ENCODE measurements at regions not wholly inside any gene's neighbourhood (a gene's known extent, or its start where the extent isn't known, plus 50 kb on each side); places are given as distances from the start of the nearest gene placed in this dataset.

DNA sequence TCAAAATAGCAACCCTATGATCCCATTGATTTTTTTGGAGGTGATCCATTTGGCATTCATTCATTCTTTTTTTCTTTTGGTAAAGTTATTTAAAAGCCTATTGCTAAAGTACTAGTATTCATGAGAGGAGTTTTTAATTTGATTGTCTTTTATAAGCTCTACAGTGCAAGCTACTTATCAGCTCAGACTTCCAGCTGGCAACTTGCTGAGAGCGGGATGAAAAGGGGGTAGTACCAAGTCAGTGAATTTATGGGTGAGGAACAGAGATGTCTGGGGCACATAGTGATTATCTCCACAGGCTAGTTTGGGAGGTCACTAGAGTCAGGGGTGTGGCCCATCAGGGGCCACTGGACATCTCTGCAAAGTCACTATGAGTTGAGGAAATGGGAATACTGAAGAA, 202.4 kb downstream of the PIK3C3 start:
- Histone ChIP-seq H3K9ac (replicated peaks; ENCODE audit: extremely low read depth, insufficient read depth, low read length) (no peak overlapping the region), H3K27ac (ENCODE audit: insufficient read depth, low read depth, low read length) (no peak overlapping the region), H3K9me3 (replicated peaks; ENCODE audit: control insufficient read depth, insufficient read depth, low read length) (no peaks in the 10 kb centered on the region), H3K9me1 (replicated peaks; ENCODE audit: control insufficient read depth, extremely low read depth, insufficient read depth, low read length) (no peaks in the 10 kb centered on the region), H3K79me2 (ENCODE audit: control insufficient read depth, insufficient read depth, low read length) (no peaks in the 10 kb centered on the region), H3K4me2 (ENCODE audit: insufficient read depth, low read length) (no peak overlapping the region), H4K20me1 (replicated peaks; ENCODE audit: control insufficient read depth, extremely low read depth, insufficient read depth, low read length) (no peaks in the 10 kb centered on the region), H3K36me3 (ENCODE audit: control insufficient read depth in 2 of 2, extremely low read depth in 1 of 2, insufficient read depth in 2 of 2, low read length in 2 of 2) (no peaks in the 10 kb centered on the region), H3K4me3 (replicated peaks in 1 of 3; ENCODE audit: insufficient read depth in 1 of 3, low read depth in 1 of 3, low read length in 3 of 3) (no peak overlapping the region), H3K4me1 (ENCODE audit: control insufficient read depth, extremely low read depth, insufficient read depth, low read length) (no peaks in the 10 kb centered on the region), H3K27me3 (ENCODE audit: control insufficient read depth in 2 of 2, insufficient read depth in 2 of 2, low read length in 2 of 2) (no peaks in the 10 kb centered on the region), H2AFZ (ENCODE audit: low read depth, low read length) (no peak overlapping the region)
- no peak for FAIRE-seq
- no TSS peak for BruUV-seq (replicated peaks)
- intact Hi-C loops (cut with micrococcal nuclease) (no loop called here), dilution Hi-C loops (cut with MboI; ENCODE audit: extremely low pct_ligation_motif_present, low sequenced_read_pairs) (no loop called here)
- POLR2A ChIA-PET: no interaction called here
- CTCF ChIA-PET: no interaction called here
- TF ChIP-seq POLR2AphosphoS5 (IDR thresholded peaks at IDR 0.05; ENCODE audit: insufficient read depth, low read depth, low read length) (no peak), CTCF (IDR thresholded peaks at IDR 0.05; ENCODE audit: extremely low read depth in 1 of 2, insufficient read depth in 1 of 2, low read depth in 1 of 2, low read length in 2 of 2) (no peak), GATA2 (IDR thresholded peaks at IDR 0.05; ENCODE audit: insufficient read depth, insufficient read length, low read depth, low read length) (no peak), MYC (IDR thresholded peaks at IDR 0.05; ENCODE audit: low read depth, low read length) (no peak), EZH2 (IDR thresholded peaks at IDR 0.05; ENCODE audit: borderline replicate concordance, low read depth, low read length, severe bottlenecking) (no peak), FOS (IDR thresholded peaks at IDR 0.05; ENCODE audit: borderline replicate concordance, insufficient read depth, low read length) (no peak), JUN (IDR thresholded peaks at IDR 0.05; ENCODE audit: borderline replicate concordance, insufficient read depth, insufficient read length, low read depth) (no peak), POLR2A (IDR thresholded peaks at IDR 0.05; ENCODE audit: low read depth, low read length) (no peak)
- TF ChIP-seq, protein P1, sequence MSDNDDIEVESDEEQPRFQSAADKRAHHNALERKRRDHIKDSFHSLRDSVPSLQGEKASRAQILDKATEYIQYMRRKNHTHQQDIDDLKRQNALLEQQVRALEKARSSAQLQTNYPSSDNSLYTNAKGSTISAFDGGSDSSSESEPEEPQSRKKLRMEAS (IDR thresholded peaks at IDR 0.05; ENCODE audit: insufficient read depth, insufficient read length): no peak
- no peak for DNase-seq (ENCODE audit: low read depth, low spot score)

All from endothelial cell of umbilical vein (primary cell).